Calu3 (cell line): ENCODE measurements at regions not wholly inside any gene's neighbourhood (a gene's known extent, or its start where the extent isn't known, plus 50 kb on each side); places are given as distances from the start of the nearest gene placed in this dataset.

Experiments used
- BruUV-seq: library from RNA; stranded (reverse); fragments of 400-500 nt; replicated peaks from 2 replicates; lab custom pipeline; 2021; lab: Mats Ljungman, UMichigan
- CTCF ChIA-PET: fragments of 300-600 bp; sonication (Branson Sonifier 250); formaldehyde crosslinking; loops from one replicate; lab custom pipeline; 2022; ENCODE audit warnings: antibody characterized with exemption; lab: Charles Lee
- DNase-seq: peaks from one replicate; pipeline ENCODE4 v3.0.0; 2022
- H3K27ac Mint-ChIP-seq: one replicate; pipeline ENCODE4 v1.8.0; 2022; ENCODE audit warnings: mixed read lengths; ENCODE audit not compliant: unreplicated experiment
- H3K27me3 Mint-ChIP-seq: one replicate; pipeline ENCODE4 v1.8.0; 2022; ENCODE audit warnings: mixed read lengths; ENCODE audit not compliant: unreplicated experiment
- H3K36me3 Mint-ChIP-seq: one replicate; pipeline ENCODE4 v1.8.0; 2022; ENCODE audit warnings: mild to moderate bottlenecking, moderate library complexity, mixed read lengths; ENCODE audit not compliant: insufficient read depth, unreplicated experiment
- H3K4me1 Mint-ChIP-seq: one replicate; pipeline ENCODE4 v1.8.0; 2022; ENCODE audit warnings: mild to moderate bottlenecking, low read depth, mixed read lengths; ENCODE audit not compliant: unreplicated experiment
- H3K4me3 Mint-ChIP-seq: one replicate; pipeline ENCODE4 v1.8.0; 2022; ENCODE audit warnings: mild to moderate bottlenecking, low read depth, moderate library complexity, mixed read lengths; ENCODE audit not compliant: unreplicated experiment
- H3K9me3 Mint-ChIP-seq: one replicate; pipeline ENCODE4 v1.8.0; 2022; ENCODE audit warnings: low read depth, mixed read lengths; ENCODE audit not compliant: unreplicated experiment
- intact Hi-C: fragments of 100-400 bp; cut with micrococcal nuclease; formaldehyde crosslinking; loops from one replicate; pipeline ENCODE4 v1.10.0; 2022; ENCODE audit not compliant: unreplicated experiment
- TF ChIP-seq, protein P1 (sequence below): fragments of 200-600 bp; IDR thresholded peaks from one replicate; pipeline ENCODE4 v1.8.0; 2022; ENCODE audit warnings: antibody characterized with exemption; ENCODE audit not compliant: unreplicated experiment

GRCh38 chr5:138647261-138647788 is 72.1 kb upstream of the HSPA9 start:
- peaks cover 27% of the 10 kb centered on the region for H3K27me3 Mint-ChIP-seq
- no peak overlapping the region for H3K27ac Mint-ChIP-seq
- TF ChIP-seq, protein P1, sequence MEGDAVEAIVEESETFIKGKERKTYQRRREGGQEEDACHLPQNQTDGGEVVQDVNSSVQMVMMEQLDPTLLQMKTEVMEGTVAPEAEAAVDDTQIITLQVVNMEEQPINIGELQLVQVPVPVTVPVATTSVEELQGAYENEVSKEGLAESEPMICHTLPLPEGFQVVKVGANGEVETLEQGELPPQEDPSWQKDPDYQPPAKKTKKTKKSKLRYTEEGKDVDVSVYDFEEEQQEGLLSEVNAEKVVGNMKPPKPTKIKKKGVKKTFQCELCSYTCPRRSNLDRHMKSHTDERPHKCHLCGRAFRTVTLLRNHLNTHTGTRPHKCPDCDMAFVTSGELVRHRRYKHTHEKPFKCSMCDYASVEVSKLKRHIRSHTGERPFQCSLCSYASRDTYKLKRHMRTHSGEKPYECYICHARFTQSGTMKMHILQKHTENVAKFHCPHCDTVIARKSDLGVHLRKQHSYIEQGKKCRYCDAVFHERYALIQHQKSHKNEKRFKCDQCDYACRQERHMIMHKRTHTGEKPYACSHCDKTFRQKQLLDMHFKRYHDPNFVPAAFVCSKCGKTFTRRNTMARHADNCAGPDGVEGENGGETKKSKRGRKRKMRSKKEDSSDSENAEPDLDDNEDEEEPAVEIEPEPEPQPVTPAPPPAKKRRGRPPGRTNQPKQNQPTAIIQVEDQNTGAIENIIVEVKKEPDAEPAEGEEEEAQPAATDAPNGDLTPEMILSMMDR, result no peak
- no peak overlapping the region for H3K4me3 Mint-ChIP-seq
- no TSS peak for BruUV-seq
- no peaks in the 10 kb centered on the region for H3K36me3 Mint-ChIP-seq
- no peaks in the 10 kb centered on the region for H3K4me1 Mint-ChIP-seq
- intact Hi-C loops, result no loop called here
- DNase-seq, result no peak
- CTCF ChIA-PET, result interaction anchor here (0.6 to 1.9 kb wide), 3 partner anchors 69 to 99 kb away, joined by 4 to 5 read pairs (median 4); no protein-coding TSS in a partner anchor
- no peaks in the 10 kb centered on the region for H3K9me3 Mint-ChIP-seq

DNA sequence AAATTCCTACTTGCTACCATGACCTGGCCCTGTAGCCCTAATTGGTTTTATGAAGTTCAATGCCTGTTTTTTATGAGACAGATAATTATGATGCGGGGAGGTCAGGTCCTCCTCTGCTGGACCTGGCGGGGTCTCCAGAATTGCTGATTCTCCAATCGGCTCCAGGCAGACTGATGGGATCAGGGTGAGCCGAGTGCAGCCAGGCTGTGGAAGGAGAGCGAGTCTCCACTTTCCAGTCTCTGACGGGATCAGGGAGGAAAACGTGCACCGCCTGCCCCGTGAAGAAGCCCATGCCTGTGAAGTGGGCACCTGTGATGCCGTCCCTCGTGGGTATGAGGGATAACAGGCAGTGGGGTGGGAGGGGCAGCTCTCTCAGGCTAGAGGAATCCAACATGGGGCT is 71.5 kb upstream of the HSPA9 start:
- Mint-ChIP-seq H3K27me3 (peaks cover 21% of the 10 kb centered on the region), H3K4me1 (no peaks in the 10 kb centered on the region), H3K27ac (no peak overlapping the region), H3K36me3 (peaks cover 4% of the 10 kb centered on the region), H3K4me3 (no peak overlapping the region), H3K9me3 (no peaks in the 10 kb centered on the region)
- CTCF ChIA-PET, result no interaction called here
- BruUV-seq, result no TSS peak
- DNase-seq, result no peak
- TF ChIP-seq, protein P1, result no peak
- intact Hi-C loops, result no loop called here

DNA sequence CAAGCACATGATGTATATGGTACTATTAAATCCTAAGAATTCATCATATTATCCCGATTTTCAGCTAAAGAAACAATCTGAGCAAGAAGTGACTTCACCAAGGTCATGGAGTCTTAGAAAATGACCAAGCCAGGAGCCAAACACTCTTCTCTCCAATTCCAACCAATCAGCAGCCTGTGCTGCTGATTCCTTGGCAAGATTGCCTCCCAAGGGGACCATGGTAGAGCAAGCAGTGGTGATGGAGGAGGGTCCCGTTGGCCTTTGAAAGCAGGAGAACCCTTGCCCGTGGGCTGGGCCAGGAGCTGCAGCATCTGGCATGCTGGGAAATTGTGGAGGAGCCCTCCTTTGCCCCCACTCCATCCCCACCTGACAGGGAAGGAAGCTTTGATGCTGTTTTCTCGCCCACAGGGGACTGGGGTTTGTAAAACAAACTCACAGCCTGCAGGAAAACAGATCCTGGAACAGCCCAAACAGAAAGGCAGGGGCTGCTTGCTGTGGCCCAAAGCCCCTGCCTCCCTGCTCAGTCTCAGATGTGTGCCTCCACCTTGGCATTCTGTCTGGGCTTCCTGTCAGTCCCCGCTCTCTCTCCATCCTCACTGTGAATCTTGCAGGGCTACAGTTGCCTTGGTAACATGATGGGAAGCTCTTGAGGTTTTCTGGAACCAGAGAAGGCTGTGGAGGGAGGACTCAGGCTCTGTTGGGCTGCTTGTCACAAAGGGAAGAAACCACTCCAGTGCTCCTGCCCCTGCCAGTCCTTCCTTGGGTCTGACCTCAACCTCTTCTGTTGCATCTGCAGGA is 70.8 kb upstream of the HSPA9 start:
- peaks cover 21% of the 10 kb centered on the region for H3K27me3 Mint-ChIP-seq
- intact Hi-C loops, result no loop called here
- no peaks in the 10 kb centered on the region for H3K9me3 Mint-ChIP-seq
- peaks cover 5% of the 10 kb centered on the region for H3K36me3 Mint-ChIP-seq
- no peak for DNase-seq
- TF ChIP-seq, protein P1, result no peak
- H3K4me3 Mint-ChIP-seq, result no peak overlapping the region
- no peaks in the 10 kb centered on the region for H3K4me1 Mint-ChIP-seq
- CTCF ChIA-PET, result no interaction called here
- no TSS peak for BruUV-seq
- H3K27ac Mint-ChIP-seq, result no peak overlapping the region

- no peaks in the 10 kb centered on the region for H3K9me3 Mint-ChIP-seq
- no TSS peak for BruUV-seq
These were observed 68.0 kb upstream of the HSPA9 start for GRCh38 chr5:138643040-138643791.

More at GRCh38 chr5:138643040-138643791, 68.0 kb upstream of the HSPA9 start:
- Mint-ChIP-seq H3K4me3 (no peak overlapping the region), H3K27me3 (peaks cover 28% of the 10 kb centered on the region), H3K4me1 (no peaks in the 10 kb centered on the region), H3K27ac (no peak overlapping the region), H3K36me3 (peaks cover 5% of the 10 kb centered on the region)
- no peak for DNase-seq
- TF ChIP-seq, protein P1, result no peak
- intact Hi-C loops, result loop anchor here (5.0 kb wide), 1 partner anchor 619 kb away; no protein-coding TSS in a partner anchor
- CTCF ChIA-PET, result interaction anchor here (0.8 to 1.3 kb wide), 3 partner anchors 82 to 629 kb away, joined by 3 to 4 read pairs (median 3); no protein-coding TSS in a partner anchor
